ENCODE measurements at regions not wholly inside any gene's neighbourhood (a gene's known extent, or its start where the extent isn't known, plus 50 kb on each side); places are given as distances from the start of the nearest gene placed in this dataset.

DNA sequence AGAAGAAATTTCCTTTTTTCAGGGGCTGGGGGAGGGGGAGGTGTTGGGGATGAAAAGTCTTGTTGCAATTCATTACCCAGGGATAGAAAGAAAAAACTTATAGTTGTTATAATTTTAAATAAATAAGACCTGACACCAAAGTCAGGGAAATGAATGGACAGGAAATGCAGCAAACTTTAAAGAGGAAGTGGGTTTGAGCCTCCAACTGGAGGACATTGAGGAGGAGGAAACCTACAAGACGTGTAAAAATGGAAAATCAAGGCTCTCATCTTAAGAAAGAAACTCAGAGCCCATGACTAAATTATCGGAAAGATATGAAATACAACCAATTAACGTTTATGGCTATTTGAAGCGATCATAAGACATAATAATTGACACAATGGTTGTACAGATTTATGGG is 54.4 kb downstream of the NIBAN1 start:
- DNase-seq (ENCODE audit: low read depth in 4 of 4, low spot score in 3 of 4) = no peak

GRCh38 chr1:184915463-184916090 is 58.7 kb downstream of the NIBAN1 start:
- DNase-seq (ENCODE audit: low read depth in 4 of 4, low spot score in 3 of 4) = no peak

- no peak for DNase-seq (ENCODE audit: low read depth in 4 of 4, low spot score in 3 of 4)
Observed at GRCh38 chr1:184914149-184914548, 60.2 kb downstream of the NIBAN1 start.

- no peak for DNase-seq (ENCODE audit: low read depth in 4 of 4, low spot score in 3 of 4)
Observed at GRCh38 chr1:184912392-184912791, 61.9 kb downstream of the NIBAN1 start.

DNA sequence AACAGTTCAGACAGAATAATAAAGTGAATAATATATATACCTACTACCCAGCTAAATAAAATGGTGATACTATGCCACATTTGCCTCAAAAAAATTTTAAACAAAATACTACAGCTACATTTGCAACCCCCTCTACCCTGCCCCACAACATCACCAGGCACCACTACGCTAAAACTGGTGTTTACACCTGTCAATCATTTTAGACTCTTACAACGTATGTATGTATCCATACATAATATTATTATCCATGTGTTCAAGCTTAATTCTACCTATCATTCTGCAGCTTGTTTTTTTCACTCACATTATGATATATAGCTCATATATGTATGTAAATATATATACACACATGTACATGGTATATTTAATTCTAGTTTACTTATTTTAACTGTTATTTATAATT is 62.5 kb downstream of the NIBAN1 start:
- no peak for DNase-seq (ENCODE audit: low read depth in 4 of 4, low spot score in 3 of 4)

DNA sequence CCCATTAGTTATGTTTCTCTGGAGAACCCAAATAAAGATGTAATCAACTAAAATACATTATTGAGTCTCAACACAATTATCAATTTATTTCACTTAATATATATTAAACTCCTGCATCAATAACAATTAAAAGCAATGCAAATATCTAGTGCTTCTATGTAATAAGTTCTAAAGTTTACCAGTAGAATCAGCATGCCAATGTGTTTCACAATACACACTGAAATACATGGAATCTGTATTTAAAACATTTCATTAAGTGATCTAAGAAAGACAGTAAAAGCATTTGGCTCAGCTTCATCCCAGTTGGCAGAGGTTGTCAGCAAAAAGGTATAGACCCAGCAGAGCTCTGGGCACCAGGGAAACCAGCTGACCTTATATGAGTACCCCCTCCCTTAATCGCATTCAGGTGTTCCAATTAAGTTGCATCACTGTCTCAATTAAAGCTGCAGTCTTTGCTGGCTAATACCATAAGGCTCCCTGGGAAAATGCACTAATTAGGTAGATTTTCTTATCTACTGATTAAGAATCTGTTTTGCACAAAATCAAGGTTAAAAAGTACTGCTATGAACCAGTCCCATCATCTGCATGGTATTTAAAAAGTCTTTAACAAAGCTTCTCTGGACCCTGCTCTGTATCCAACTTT is 63.1 kb downstream of the NIBAN1 start:
- no peak for DNase-seq (ENCODE audit: low read depth in 4 of 4, low spot score in 3 of 4)

- no peak for DNase-seq (ENCODE audit: low read depth in 4 of 4, low spot score in 3 of 4)
Observed at GRCh38 chr1:184910691-184911091, 63.6 kb downstream of the NIBAN1 start.

DNA sequence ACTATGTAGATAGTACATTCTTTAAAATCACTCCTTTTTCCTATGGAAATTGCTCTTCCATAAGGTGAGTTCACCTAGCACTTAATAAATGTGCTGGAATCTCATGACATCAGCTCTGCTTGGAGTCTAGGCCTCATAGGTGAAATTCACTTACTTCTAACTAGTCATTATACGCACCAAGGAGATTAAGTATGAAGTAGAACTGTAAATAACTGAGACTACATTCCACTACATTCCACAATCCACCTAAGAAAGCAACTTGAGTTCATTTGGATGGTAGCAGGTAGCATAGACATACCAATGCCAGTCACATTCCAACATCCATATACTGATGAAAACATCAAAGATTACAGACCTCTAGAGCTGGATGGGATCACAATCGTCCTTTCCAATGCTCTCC is 64.3 kb downstream of the NIBAN1 start:
- no peak for DNase-seq (ENCODE audit: low read depth in 4 of 4, low spot score in 3 of 4)

- no peak for DNase-seq (ENCODE audit: low read depth in 4 of 4, low spot score in 3 of 4)
Observed at GRCh38 chr1:184909019-184909418, 65.3 kb downstream of the NIBAN1 start.

DNA sequence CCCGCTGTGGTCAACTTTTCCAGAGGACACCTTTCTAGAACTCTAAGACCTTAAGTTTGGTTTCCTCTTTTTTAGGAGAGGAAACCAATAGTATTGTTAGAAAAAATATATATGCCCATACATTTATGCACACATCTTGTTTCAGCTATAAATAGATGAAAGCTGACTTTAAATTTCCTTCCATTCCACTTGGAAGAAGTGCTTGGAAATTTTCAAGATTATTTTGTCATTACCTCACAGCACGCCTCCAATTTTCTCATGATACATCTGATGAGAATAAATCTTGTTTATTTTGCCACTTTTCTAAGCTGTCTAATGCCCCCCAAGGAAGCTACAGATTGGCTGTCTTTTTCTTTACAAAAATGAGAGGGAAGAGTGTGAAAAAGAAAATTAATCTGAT is 65.8 kb downstream of the NIBAN1 start:
- no peak for DNase-seq (ENCODE audit: low read depth in 4 of 4, low spot score in 3 of 4)

- DNase-seq (ENCODE audit: low read depth in 4 of 4, low spot score in 3 of 4) = no peak
Observed at GRCh38 chr1:184907500-184907899, 66.8 kb downstream of the NIBAN1 start.

GRCh38 chr1:184906761-184907160 is 67.5 kb downstream of the NIBAN1 start:
- DNase-seq (ENCODE audit: low read depth in 4 of 4, low spot score in 3 of 4) = no peak

DNA sequence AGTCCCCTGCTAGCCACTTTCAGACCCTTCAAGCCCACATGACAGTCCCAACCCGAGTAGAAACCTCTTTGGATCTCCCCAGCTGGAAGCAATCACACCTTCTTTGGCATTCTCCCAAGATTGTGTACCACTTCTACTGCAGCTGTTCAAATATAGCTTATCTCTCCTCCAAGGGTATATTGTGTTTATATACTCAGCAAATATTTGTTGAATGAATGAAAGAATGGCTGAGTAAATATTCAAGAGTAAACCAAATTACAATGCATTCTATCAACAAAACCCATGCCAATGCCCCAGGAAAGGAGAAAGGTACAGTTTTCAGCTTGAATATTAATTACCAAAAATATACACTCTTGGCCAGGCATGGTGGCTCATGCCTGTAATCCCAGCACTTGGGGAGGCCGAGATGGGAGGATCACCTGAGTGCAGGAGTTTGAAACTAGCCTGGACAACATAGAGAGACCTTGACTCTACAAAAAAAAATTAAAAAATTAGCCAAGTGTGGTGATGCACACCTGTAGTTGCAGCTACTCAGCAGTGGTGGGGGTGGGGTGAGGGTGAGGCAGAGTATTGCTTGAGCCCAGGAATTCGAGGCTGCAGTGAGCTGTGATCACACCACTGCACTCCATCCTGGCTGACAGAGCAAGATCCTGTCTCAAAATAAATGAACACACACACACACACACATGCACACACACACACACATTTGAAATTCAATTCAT is 68.5 kb downstream of the NIBAN1 start:
- no peak for DNase-seq (ENCODE audit: low read depth in 4 of 4, low spot score in 3 of 4)

DNA sequence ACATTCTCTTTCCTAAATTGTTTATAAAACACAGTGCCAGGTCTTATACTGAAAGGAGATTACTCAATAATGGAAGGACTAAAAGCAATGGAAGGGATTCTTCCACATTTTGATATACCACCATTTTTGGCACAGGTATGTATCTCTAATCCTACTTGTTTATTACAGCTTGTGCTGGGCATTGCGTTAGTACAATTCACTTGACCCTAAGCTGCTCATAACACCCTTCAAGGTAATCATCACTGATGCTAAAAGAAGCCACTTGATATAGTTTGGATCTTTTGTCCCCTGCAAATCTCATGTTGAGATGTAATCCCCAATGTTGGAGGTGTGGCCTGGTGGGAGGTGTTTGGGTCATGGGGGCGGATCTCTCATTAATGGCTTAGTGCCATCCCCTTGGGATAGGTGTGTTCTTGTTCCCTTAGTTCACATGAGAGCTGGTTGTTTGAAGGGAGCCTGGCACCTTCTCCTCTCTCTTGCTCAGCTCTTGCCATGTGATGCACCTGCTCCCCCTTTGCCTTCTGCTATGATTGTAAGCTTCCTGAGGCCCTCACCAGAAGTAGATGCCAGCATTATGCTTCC is 71.1 kb downstream of the NIBAN1 start:
- no peak for DNase-seq (ENCODE audit: low read depth in 4 of 4, low spot score in 3 of 4)

DNA sequence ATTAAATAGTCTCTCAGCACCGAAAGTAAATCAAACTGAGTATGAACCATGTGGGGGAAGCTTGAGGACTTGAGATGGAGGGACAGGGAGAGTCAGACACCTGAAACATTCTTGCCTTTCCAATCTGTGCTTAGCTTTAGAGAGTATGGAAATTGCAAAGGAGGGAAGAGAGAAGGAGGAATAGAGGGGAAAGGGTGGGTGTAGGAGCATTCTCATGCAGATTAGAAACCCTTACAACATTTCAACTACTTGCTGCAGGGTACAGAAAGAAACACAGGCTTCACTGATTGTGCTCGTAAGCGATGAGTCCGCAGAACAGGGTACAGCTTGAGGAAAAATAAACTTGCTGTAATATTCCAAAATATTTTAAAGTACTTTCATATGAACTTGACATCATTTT is 73.8 kb downstream of the NIBAN1 start:
- no peak for DNase-seq (ENCODE audit: low read depth in 4 of 4, low spot score in 3 of 4)

DNA sequence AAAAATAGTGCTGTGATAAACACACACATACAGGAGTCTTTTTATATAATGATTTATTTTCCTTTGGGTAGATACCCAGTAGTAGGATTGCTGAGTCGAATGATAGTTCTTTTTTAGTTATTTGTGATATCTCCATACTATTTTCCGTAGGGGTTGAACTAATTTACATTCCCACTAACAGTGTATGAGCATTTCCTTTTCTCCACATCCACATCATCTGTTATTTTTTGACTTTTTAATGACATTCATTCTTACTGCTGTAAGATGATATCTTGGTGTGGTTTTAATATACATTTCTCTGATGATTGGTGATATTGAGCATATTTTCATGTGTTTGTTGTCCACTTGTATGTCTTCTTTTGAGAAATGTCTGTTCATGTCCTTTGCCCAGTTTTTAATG is 78.3 kb downstream of the NIBAN1 start:
- DNase-seq (ENCODE audit: low read depth in 4 of 4, low spot score in 3 of 4) = no peak

DNA sequence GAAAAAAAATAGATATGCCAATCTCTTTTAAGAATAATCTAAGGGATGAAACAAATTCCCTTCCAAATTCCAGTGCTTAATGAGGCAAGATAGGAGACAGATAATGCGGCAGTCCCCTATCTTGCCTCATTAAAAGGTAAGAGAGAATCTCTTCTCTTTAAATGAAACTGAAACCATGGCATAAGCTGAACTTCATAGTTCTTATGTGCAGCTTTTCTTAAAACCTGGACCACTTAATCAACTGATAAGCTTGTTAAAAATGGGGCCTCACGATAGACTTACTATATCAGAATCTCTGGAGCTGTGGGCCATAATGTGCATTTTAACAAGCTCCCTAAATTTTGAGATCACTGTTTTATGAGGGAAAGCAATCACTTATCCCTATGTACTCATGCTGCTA is 79.2 kb downstream of the NIBAN1 start:
- DNase-seq (ENCODE audit: low read depth in 4 of 4, low spot score in 3 of 4) = no peak

GRCh38 chr1:184893695-184894094 is 80.6 kb downstream of the NIBAN1 start:
- no peak for DNase-seq (ENCODE audit: low read depth in 4 of 4, low spot score in 3 of 4)

DNA sequence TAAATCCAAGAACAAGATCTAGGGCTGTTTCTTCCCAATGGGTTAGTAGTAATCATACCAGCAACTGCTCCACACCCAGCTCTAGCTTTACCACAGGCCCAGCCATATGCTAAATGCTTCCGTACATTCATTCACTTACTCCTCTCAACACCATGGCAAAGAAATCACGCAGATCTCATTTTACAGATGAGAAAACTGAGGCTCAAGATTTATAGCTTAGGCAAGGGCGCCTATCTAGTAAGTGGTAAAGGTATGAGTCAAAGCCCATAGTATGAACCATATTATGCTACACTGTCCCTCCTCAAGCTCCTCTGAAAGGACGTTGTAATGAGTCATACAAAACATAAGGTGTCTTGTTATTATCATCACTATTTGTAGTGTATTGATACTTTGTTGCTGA is 82.2 kb downstream of the NIBAN1 start:
- DNase-seq (ENCODE audit: low read depth in 4 of 4, low spot score in 3 of 4) = no peak

- no peak for DNase-seq (ENCODE audit: low read depth in 4 of 4, low spot score in 3 of 4)
Observed at GRCh38 chr1:184891440-184891839, 82.9 kb downstream of the NIBAN1 start.

DNA sequence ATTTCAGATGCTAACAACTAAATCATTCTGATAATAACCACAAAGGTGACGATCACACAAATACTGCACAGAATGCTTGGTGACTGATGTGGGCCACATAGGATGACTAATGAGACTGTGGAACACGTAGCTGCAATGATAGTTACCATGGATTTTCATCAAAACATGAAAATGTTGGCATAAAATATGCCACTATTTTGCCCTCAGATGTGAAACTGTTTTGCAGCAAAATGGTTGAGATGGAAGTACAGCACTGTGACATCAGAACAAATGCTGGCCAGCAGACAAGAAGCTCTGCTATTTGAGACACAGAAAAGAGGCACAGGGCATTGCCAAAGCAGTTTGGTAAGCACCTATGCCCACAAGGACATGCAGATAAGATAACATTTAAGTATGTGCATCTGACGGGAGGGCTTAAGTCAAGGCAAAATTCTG is 83.8 kb downstream of the NIBAN1 start:
- no peak for DNase-seq (ENCODE audit: low read depth in 4 of 4, low spot score in 3 of 4)

DNA sequence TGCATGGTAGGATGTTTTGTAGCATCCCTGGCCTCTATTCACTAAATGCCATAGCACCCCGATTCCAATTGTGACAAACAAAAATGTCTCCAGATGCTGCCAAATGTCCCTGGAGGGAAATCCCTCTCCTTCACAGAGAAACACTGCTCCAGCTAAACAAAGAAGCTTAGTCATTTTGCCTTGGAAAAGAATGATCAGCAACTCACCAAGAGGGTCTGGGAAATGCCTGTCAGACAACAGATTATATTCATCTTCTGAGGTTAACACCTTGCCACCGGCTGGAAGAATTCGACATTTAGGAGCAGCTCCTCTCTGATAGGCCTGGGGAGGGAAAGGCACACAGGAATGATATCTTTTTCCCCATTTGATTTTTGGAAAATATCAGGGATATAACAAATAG is 84.4 kb downstream of the NIBAN1 start:
- DNase-seq (ENCODE audit: low read depth in 4 of 4, low spot score in 3 of 4) = no peak
